GM12872 (cell line): ENCODE measurements at regions not wholly inside any gene's neighbourhood (a gene's known extent, or its start where the extent isn't known, plus 50 kb on each side); places are given as distances from the start of the nearest gene placed in this dataset.

Experiments used
- TF ChIP-seq, protein P1 (sequence below): IDR thresholded peaks from 3 replicates; pipeline ENCODE4 v1.5.1; 2011; ENCODE audit warnings: low read depth, mild to moderate bottlenecking, low read length, moderate library complexity; ENCODE audit not compliant: insufficient read depth

DNA sequence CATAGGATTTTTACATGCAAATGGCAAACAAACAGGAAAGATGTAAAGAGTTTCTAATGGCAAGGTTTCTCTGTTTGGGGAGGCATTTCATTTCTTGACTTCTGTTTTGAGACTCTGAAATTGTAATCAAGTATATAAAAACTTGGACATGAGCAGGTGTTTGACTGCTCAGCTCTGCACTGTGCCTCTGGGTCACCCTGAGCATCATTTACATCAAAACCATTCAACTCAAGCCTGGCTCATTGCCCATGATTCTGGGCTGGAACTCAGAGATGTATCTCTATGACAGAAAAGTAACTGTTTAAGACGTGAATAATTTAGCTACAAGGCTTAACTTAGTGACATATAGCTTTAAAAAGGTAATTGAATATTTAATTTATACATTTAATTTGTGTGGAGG, 1402.4 kb upstream of the NUDT12 start:
- TF ChIP-seq, protein P1, sequence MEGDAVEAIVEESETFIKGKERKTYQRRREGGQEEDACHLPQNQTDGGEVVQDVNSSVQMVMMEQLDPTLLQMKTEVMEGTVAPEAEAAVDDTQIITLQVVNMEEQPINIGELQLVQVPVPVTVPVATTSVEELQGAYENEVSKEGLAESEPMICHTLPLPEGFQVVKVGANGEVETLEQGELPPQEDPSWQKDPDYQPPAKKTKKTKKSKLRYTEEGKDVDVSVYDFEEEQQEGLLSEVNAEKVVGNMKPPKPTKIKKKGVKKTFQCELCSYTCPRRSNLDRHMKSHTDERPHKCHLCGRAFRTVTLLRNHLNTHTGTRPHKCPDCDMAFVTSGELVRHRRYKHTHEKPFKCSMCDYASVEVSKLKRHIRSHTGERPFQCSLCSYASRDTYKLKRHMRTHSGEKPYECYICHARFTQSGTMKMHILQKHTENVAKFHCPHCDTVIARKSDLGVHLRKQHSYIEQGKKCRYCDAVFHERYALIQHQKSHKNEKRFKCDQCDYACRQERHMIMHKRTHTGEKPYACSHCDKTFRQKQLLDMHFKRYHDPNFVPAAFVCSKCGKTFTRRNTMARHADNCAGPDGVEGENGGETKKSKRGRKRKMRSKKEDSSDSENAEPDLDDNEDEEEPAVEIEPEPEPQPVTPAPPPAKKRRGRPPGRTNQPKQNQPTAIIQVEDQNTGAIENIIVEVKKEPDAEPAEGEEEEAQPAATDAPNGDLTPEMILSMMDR, result no peak

GRCh38 chr5:104955479-104955878, 1392.9 kb upstream of the NUDT12 start:
- TF ChIP-seq, protein P1, result no peak

DNA sequence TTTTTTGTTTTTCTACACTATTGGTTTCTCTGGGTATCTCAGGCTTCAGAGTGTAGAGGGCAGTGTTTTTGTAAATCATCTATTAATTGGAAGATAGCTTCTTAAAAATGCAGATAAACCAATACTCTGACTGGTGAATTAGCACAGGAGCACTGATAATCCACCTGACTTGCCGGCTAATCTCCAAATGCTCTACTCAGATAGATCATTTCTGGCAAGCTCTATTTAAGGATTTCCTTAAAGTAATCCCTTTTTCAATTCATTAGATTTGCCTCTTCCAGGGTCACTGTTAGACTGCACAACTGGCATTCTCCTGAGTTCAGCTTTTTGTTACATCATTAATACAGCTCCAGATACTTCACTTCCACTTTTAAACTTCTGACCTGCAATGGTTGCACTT, 1390.3 kb upstream of the NUDT12 start:
- TF ChIP-seq, protein P1, result no peak

- TF ChIP-seq, protein P1, result no peak
These were observed 1389.2 kb upstream of the NUDT12 start for GRCh38 chr5:104951829-104952228.

- TF ChIP-seq, protein P1, result no peak
These were observed 1384.5 kb upstream of the NUDT12 start for GRCh38 chr5:104947076-104947475.

GRCh38 chr5:104942735-104943134, 1380.1 kb upstream of the NUDT12 start:
- TF ChIP-seq, protein P1, result no peak

GRCh38 chr5:104941030-104941645, 1378.5 kb upstream of the NUDT12 start:
- TF ChIP-seq, protein P1, result no peak
